HK-2 (cell line): ENCODE measurements at regions not wholly inside any gene's neighbourhood (a gene's known extent, or its start where the extent isn't known, plus 50 kb on each side); places are given as distances from the start of the nearest gene placed in this dataset.
"Not testable (repeated sequence)": the region's sequence is repeated elsewhere in the genome, so short reads cannot be mapped to it uniquely, and the experiment has no call there.

Source experiments
- DNase-seq: peaks from one replicate; pipeline ENCODE4 v3.0.0-alpha.2; 2018; ENCODE audit not compliant: unreplicated experiment

- no peak for DNase-seq
These were observed 116.0 kb upstream of the LRPAP1 start for GRCh38 chr4:3648195-3648594.

- no peak for DNase-seq
These were observed 115.2 kb upstream of the LRPAP1 start for GRCh38 chr4:3647421-3647820.

- DNase-seq = no peak
These were observed 113.8 kb upstream of the LRPAP1 start for GRCh38 chr4:3645711-3646679.

- peak; percentile 54 for DNase-seq
These were observed 112.8 kb upstream of the LRPAP1 start for GRCh38 chr4:3644849-3645627.

GRCh38 chr4:3643518-3644433 lies 111.6 kb upstream of the LRPAP1 start:
- DNase-seq = no peak

GRCh38 chr4:3642806-3643517 lies 110.7 kb upstream of the LRPAP1 start:
- no peak for DNase-seq

GRCh38 chr4:3642056-3642630 lies 109.9 kb upstream of the LRPAP1 start:
- DNase-seq = no peak

GRCh38 chr4:3641501-3641900 lies 109.3 kb upstream of the LRPAP1 start:
- no peak for DNase-seq

- DNase-seq = peak; percentile 41
These were observed 108.4 kb upstream of the LRPAP1 start for GRCh38 chr4:3640587-3640962.

- DNase-seq = no peak
These were observed 107.7 kb upstream of the LRPAP1 start for GRCh38 chr4:3639613-3640586.

GRCh38 chr4:3638080-3638795 lies 106.0 kb upstream of the LRPAP1 start:
- DNase-seq = no peak

- no peak for DNase-seq
These were observed 105.2 kb upstream of the LRPAP1 start for GRCh38 chr4:3637326-3638016.

GRCh38 chr4:3636646-3637320 lies 104.6 kb upstream of the LRPAP1 start:
- no peak for DNase-seq

- DNase-seq = not testable (repeated sequence)
These were observed 103.8 kb upstream of the LRPAP1 start for GRCh38 chr4:3636020-3636419.

- no peak for DNase-seq
These were observed 102.9 kb upstream of the LRPAP1 start for GRCh38 chr4:3634894-3635820.

- no peak for DNase-seq
These were observed 102.1 kb upstream of the LRPAP1 start for GRCh38 chr4:3634281-3634857.
